Stomach smooth muscle (tissue), 2 donors: ENCODE measurements at regions not wholly inside any gene's neighbourhood (a gene's known extent, or its start where the extent isn't known, plus 50 kb on each side); places are given as distances from the start of the nearest gene placed in this dataset.

Experiments
- H3K27ac ChIP-seq: one replicate; pipeline ENCODE4 v1.7.0; 2013; ENCODE audit warnings: mild to moderate bottlenecking, low read length, inconsistent platforms
- H3K27me3 ChIP-seq, 2 donors: one replicate each; pipeline ENCODE4 v1.7.0; 2013; ENCODE audit warnings: low read length in 2 of 2; ENCODE audit not compliant: insufficient read depth in 2 of 2, control insufficient read depth in 1 of 2
- H3K36me3 ChIP-seq, 2 donors: one replicate each; pipeline ENCODE4 v1.7.0; 2013; ENCODE audit warnings: low read length in 2 of 2; ENCODE audit not compliant: control insufficient read depth in 2 of 2, insufficient read depth in 2 of 2
- H3K4me1 ChIP-seq: one replicate; pipeline ENCODE4 v1.7.0; 2013; ENCODE audit warnings: low read length; ENCODE audit not compliant: control insufficient read depth, insufficient read depth
- H3K4me3 ChIP-seq, 2 donors: one replicate each; pipeline ENCODE4 v1.7.0; 2013; ENCODE audit warnings: low read length in 2 of 2
- H3K9ac ChIP-seq, 2 donors: one replicate each; pipeline ENCODE4 v1.7.0; 2013; ENCODE audit warnings: low read length in 2 of 2, mild to moderate bottlenecking in 1 of 2
- H3K9me3 ChIP-seq, 2 donors: one replicate each; pipeline ENCODE4 v1.7.0; 2013; ENCODE audit warnings: low read length in 2 of 2; ENCODE audit not compliant: control insufficient read depth in 2 of 2
- donor health status: healthy.
- donor health status: Pancreatic carcinoma.

DNA sequence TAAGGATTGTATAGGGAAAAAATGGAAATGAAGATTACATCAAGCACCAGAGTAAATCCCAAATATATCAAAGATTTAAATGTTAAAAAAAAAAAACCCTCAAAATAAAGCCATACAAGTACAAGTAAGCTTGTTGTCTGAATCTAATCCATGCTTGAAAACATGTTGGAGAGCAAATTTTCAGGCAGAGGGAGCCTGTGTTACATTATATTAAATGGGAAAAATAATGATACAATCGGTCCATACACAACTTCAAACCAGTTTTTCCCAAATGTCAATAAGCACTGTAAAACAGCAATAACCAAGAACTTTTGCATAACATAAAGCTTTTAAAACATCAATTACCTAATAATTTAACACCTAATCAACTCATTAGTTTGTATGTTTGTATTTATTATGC, 949.4 kb upstream of the ADGRL4 start:
- Histone ChIP-seq H3K36me3 (no peaks in the 10 kb centered on the region), H3K4me1 (no peaks in the 10 kb centered on the region), H3K9ac (no peak overlapping the region), H3K4me3 (no peak overlapping the region), H3K27me3 (no peaks in the 10 kb centered on the region), H3K9me3 (peaks cover 0 to 3% of the 10 kb centered on the region in 2 donors), H3K27ac (no peak overlapping the region)

DNA sequence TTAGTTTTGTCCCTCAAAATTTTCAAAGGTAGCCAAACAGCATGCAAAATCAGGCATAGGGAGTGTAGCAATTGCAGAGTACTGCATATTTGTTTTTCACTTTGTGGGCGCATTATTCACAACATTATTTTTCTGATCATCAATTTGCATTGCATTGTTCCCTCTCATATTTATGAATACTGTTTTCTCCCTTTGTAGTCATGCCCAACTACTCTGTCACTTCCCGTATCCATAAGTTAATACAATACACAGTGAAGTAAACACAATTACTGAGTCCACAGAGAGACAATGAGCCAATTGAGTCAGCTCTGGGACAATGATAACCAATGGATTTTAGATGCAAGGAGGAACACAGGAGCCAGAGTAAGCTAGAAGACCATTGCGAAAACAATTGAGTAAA, 944.0 kb upstream of the ADGRL4 start:
- no peaks in the 10 kb centered on the region for H3K9me3 ChIP-seq
- H3K4me1 ChIP-seq = no peaks in the 10 kb centered on the region
- no peaks in the 10 kb centered on the region for H3K27me3 ChIP-seq
- H3K9ac ChIP-seq = no peak overlapping the region
- H3K27ac ChIP-seq = no peak overlapping the region
- no peak overlapping the region for H3K4me3 ChIP-seq
- H3K36me3 ChIP-seq = no peaks in the 10 kb centered on the region

DNA sequence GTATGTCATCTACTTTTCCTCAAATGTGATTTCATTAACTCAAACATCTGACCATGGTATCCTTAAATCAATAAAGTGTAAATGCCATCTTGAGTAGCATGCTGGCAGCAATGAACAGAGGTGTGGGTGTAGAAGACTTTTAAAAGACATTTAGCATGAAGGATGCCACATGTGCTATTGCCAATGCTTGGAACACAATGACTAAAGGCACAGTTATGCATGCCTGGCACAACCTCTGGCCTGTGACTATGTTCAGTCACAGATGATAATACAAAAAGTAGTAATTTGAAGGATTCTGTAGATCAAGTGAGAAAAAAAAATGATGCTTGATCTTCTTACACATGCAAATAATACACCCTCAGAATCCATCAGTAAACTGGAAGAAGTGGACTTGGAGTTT, 938.9 kb upstream of the ADGRL4 start:
- Histone ChIP-seq H3K9me3 (no peaks in the 10 kb centered on the region), H3K36me3 (no peaks in the 10 kb centered on the region), H3K4me3 (no peak overlapping the region), H3K27me3 (no peaks in the 10 kb centered on the region), H3K27ac (no peak overlapping the region), H3K4me1 (no peaks in the 10 kb centered on the region), H3K9ac (no peak overlapping the region)

DNA sequence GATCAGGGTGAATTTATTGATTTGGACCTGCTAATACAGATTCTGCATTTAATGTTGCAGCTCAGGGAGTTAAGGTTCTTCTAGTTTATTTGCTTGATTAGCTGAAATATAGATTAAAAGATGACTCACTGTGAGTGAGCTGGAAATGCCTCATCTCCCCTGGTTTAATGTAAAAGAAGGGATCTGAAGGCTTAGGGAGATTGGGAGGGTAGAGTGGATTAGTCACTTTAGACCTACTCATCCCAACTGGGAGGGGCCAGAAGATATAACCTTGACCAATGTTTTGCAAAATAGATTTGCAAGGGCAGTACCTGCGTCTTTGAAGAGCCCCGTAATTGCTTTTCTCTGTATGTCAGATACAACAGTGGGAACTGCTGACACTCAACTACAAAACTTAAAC, 922.8 kb upstream of the ADGRL4 start:
- Histone ChIP-seq H3K36me3 (no peaks in the 10 kb centered on the region), H3K4me3 (no peak overlapping the region), H3K27ac (no peak overlapping the region), H3K27me3 (no peaks in the 10 kb centered on the region), H3K4me1 (no peaks in the 10 kb centered on the region), H3K9me3 (no peaks in the 10 kb centered on the region), H3K9ac (no peak overlapping the region)

GRCh38 chr1:79928901-79929300, 922.4 kb upstream of the ADGRL4 start:
- Histone ChIP-seq H3K4me1 (no peaks in the 10 kb centered on the region), H3K9ac (no peak overlapping the region), H3K9me3 (no peaks in the 10 kb centered on the region), H3K4me3 (no peak overlapping the region), H3K27me3 (no peaks in the 10 kb centered on the region), H3K36me3 (no peaks in the 10 kb centered on the region), H3K27ac (no peak overlapping the region)

GRCh38 chr1:79920960-79921669, 914.6 kb upstream of the ADGRL4 start:
- Histone ChIP-seq H3K4me1 (no peaks in the 10 kb centered on the region), H3K9me3 (no peaks in the 10 kb centered on the region), H3K27ac (no peak overlapping the region), H3K27me3 (no peaks in the 10 kb centered on the region), H3K9ac (no peak overlapping the region), H3K4me3 (no peak overlapping the region), H3K36me3 (no peaks in the 10 kb centered on the region)

DNA sequence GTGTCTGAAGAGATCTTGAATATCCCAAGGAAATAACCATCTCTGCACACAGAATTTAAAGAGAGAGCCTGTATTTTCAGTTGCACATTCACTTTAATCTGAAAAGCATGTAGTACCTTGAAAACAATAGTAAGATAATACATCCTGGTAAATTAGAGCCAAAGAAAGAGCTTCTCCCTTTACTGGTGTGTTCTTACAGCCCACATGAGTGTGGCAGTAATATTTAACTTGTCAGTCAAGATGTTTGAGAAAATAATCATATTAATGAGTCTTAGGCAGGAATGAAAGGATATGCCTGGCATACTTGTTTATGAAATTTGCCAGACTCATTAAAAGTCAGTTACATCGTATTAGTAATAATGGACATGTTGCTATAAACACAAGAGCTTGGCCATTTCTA, 908.4 kb upstream of the ADGRL4 start:
- no peaks in the 10 kb centered on the region for H3K4me1 ChIP-seq
- H3K36me3 ChIP-seq = no peaks in the 10 kb centered on the region
- H3K4me3 ChIP-seq = no peak overlapping the region
- no peaks in the 10 kb centered on the region for H3K27me3 ChIP-seq
- H3K9me3 ChIP-seq = no peaks in the 10 kb centered on the region
- H3K27ac ChIP-seq = no peak overlapping the region
- no peak overlapping the region for H3K9ac ChIP-seq

DNA sequence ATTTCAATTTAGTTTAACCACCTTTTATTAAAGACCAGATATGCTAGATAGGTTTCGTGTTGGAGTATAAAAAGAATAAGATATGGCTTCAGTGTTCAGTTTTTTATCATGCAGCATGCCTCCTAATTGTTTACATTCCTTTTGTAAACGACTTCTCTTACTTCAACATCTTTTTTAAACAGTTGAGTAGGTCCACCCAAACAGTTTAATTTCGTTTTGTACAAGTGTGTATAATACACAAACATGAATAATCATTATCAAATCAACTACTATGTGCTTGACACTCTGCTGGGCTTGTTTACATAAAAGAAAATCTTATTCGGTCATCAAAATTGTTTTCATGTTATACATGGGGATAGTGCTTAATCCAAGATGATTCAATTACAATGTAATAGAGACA, 906.3 kb upstream of the ADGRL4 start:
- Histone ChIP-seq H3K4me3 (no peak overlapping the region), H3K9me3 (no peaks in the 10 kb centered on the region), H3K4me1 (no peaks in the 10 kb centered on the region), H3K9ac (no peak overlapping the region), H3K27ac (no peak overlapping the region), H3K36me3 (no peaks in the 10 kb centered on the region), H3K27me3 (no peaks in the 10 kb centered on the region)

GRCh38 chr1:79903321-79903720, 896.8 kb upstream of the ADGRL4 start:
- Histone ChIP-seq H3K4me1 (no peaks in the 10 kb centered on the region), H3K9ac (no peak overlapping the region), H3K9me3 (no peaks in the 10 kb centered on the region), H3K27me3 (no peaks in the 10 kb centered on the region), H3K36me3 (no peaks in the 10 kb centered on the region), H3K4me3 (no peak overlapping the region), H3K27ac (no peak overlapping the region)

DNA sequence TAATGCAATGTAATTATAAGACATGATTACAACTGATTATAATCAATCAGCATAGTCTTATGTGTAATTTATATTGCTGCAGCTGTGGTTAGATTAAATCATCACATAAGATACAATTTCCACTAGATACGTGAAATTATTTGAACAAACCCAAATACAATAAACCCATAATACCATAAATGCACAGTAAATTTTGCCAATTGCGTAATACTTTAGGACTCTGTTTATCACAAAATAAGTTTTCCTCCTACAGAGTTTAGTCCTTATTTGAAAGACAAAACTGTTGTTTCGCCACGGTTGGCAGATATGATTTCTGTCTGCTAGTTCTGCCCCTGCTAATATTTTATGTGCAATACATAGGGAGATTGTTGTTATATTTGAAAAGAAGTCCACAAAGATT, 895.9 kb upstream of the ADGRL4 start:
- no peak overlapping the region for H3K27ac ChIP-seq
- H3K9me3 ChIP-seq = no peaks in the 10 kb centered on the region
- no peaks in the 10 kb centered on the region for H3K27me3 ChIP-seq
- H3K4me3 ChIP-seq = no peak overlapping the region
- H3K4me1 ChIP-seq = no peaks in the 10 kb centered on the region
- no peaks in the 10 kb centered on the region for H3K36me3 ChIP-seq
- H3K9ac ChIP-seq = no peak overlapping the region

DNA sequence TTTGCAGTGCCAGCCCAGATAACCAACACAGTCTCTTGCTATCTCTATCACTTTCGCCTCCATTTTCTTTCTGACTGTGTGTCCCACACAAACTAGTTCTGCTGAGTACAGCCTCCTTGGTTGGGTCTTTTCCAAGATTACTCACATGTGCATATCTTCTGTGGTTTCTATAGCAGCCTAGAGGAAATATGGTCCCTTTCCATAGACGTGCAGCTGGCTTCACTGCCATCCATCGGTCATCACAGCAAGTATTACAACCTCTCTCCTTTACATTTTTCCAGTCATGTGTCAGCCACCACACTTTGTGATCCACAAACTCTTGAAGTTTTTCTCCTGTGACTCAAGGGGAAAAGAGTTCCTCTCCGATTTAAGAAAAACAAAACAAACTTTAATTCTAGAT, 893.4 kb upstream of the ADGRL4 start:
- no peaks in the 10 kb centered on the region for H3K36me3 ChIP-seq

More for the DNA sequence above, 893.4 kb upstream of the ADGRL4 start:
- Histone ChIP-seq H3K27ac (no peak overlapping the region), H3K4me1 (no peaks in the 10 kb centered on the region), H3K9me3 (no peaks in the 10 kb centered on the region), H3K9ac (no peak overlapping the region), H3K4me3 (no peak overlapping the region), H3K27me3 (no peaks in the 10 kb centered on the region)
